Cardiac muscle cell (in vitro differentiated cells and primary cell): ENCODE measurements at regions not wholly inside any gene's neighbourhood (a gene's known extent, or its start where the extent isn't known, plus 50 kb on each side); places are given as distances from the start of the nearest gene placed in this dataset.

ENCODE experiments used
- DNase-seq, 2 donors: peaks; one replicate each; pipeline versions ENCODE4 v3.0.0 to v3.0.0-alpha.2; 2010 to 2017; ENCODE audit warnings: low read depth in 1 of 2, low spot score in 1 of 2
- H3K27ac ChIP-seq: fragments of 200-600 bp; sonication (generic); 2 replicates; pipeline ENCODE4 v1.5.1; 2016
- H3K27me3 ChIP-seq: fragments of 200-600 bp; sonication (generic); 2 replicates; pipeline ENCODE4 v1.6.0; 2016; ENCODE audit warnings: control low read depth
- H3K36me3 ChIP-seq: fragments of 200-600 bp; sonication (generic); 2 replicates; pipeline ENCODE4 v1.5.1; 2016; ENCODE audit warnings: control low read depth
- H3K4me1 ChIP-seq: fragments of 200-600 bp; sonication (generic); 2 replicates; pipeline ENCODE4 v1.8.1; 2017; ENCODE audit warnings: low read depth, mild to moderate bottlenecking, mixed run types
- H3K4me3 ChIP-seq: fragments of 200-600 bp; sonication (generic); 2 replicates; pipeline ENCODE4 v1.5.1; 2016; ENCODE audit warnings: mild to moderate bottlenecking
- H3K9me3 ChIP-seq: fragments of 200-600 bp; sonication (generic); 2 replicates; pipeline ENCODE4 v1.5.1; 2017; ENCODE audit warnings: low read depth, mild to moderate bottlenecking, control low read depth
- CTCF ChIP-seq: IDR thresholded peaks from 2 replicates; pipeline ENCODE4 v1.5.1; 2012; ENCODE audit warnings: low read depth, mild to moderate bottlenecking, low read length

GRCh38 chr22:44430716-44431115 is 67.3 kb downstream of the RTL6 start:
- no peak overlapping the region for H3K27ac ChIP-seq

GRCh38 chr22:44429941-44430587 is 68.0 kb downstream of the RTL6 start:
- H3K27me3 ChIP-seq: no peaks in the 10 kb centered on the region
- DNase-seq: no peak
- no peak for TF ChIP-seq CTCF
- H3K27ac ChIP-seq: no peak overlapping the region
- no peaks in the 10 kb centered on the region for H3K36me3 ChIP-seq
- no peaks in the 10 kb centered on the region for H3K9me3 ChIP-seq
- H3K4me3 ChIP-seq: no peak overlapping the region
- peaks cover 10% of the 10 kb centered on the region for H3K4me1 ChIP-seq

More at GRCh38 chr22:44430716-44431115, 67.3 kb downstream of the RTL6 start:
- no peak for TF ChIP-seq CTCF
- no peaks in the 10 kb centered on the region for H3K9me3 ChIP-seq
- H3K4me1 ChIP-seq: peaks cover 5% of the 10 kb centered on the region
- no peaks in the 10 kb centered on the region for H3K36me3 ChIP-seq
- DNase-seq: no peak
- H3K27me3 ChIP-seq: no peaks in the 10 kb centered on the region
- no peak overlapping the region for H3K4me3 ChIP-seq

DNA sequence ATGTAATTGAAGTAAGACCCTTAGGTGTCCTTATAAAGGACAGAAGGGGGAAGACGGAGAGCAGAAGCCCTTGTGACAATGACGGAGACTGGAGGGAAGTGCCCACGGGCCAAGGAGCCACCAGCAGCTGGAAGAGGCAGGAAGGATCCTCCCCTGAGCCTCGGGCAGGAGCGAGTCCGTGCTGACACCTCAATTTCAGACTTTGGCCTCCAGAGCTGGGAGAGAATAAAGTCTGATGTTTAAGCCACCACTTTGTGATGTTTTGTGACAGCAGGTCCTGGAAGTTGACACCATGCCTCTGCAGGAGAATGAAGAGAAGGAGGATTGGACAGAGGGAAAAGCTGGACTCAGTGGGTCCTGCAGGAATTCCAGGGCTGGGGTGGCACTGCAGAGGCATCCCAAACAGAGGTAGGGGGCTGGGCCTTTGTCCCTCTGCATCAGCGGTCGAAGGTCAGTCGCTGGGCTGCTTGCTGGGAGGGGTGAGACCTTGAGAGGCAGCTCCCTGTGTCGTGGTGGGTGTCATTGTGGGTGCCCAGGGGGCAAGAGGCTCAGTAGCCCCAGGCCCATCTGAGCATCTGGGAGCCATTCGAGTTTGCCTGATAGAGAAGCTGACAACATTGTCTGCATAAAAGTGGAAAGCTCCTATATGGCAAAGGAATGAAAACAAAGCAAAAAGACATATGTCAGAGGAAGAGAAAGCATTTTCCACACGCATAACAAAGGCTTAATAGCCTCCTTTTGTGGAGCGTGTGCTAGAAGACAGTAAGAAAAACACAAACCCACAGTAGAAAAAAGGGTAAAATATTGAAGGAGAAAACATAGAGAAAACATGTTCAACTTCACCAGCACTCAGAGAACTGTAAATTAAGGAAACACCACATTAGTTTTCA is 68.8 kb downstream of the RTL6 start:
- TF ChIP-seq CTCF: no peak
- Histone ChIP-seq H3K27me3 (no peaks in the 10 kb centered on the region), H3K4me1 (peaks cover 15% of the 10 kb centered on the region), H3K9me3 (no peaks in the 10 kb centered on the region), H3K36me3 (no peaks in the 10 kb centered on the region), H3K4me3 (no peak overlapping the region), H3K27ac (no peak overlapping the region)
- no peak for DNase-seq

DNA sequence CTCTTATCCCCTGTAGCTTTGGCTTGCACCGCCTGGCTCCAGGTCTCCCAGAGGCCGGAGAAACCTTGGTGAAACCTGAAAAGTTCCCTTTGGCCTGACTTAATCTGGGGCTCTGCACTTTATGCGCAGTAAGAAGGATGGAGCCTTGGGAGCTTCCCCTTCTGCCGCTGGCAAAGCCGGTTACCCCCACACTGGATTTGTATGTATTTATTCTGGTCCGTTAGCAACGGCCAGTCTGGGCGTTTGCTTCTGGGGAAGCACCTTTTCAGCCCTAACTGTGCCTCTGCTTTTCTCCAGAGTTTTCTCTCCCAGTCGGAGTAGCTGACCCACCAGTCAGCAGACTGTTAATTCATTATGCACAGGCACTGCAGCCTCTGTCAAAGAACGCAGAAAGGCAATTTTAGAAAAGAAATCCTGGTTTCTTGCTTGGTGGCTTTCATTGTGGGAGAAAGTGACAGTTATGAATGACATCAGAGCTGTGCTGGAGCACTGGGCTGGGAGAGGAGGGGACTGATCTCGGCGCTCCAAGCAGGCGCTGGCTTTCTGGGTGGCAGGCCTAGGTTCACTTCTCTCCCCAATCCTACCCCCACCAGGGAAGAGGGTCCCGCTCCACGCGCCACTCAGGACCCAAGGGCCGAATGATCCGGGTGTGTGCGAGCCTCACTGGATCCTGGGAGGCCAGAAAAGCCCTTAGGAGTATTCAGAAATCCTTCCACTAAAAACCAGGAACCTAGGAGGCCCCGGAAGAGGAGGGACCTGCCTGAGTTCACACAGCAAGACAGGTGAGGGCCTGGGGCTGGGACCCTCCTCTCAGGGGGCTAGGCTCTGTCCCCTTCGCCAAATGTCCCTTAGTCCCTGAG is 70.2 kb downstream of the RTL6 start:
- no peaks in the 10 kb centered on the region for H3K36me3 ChIP-seq
- no peak for TF ChIP-seq CTCF
- H3K9me3 ChIP-seq: no peaks in the 10 kb centered on the region
- H3K4me1 ChIP-seq: peaks cover 15% of the 10 kb centered on the region
- no peak for DNase-seq
- no peak overlapping the region for H3K4me3 ChIP-seq
- no peaks in the 10 kb centered on the region for H3K27me3 ChIP-seq
- no peak overlapping the region for H3K27ac ChIP-seq

DNA sequence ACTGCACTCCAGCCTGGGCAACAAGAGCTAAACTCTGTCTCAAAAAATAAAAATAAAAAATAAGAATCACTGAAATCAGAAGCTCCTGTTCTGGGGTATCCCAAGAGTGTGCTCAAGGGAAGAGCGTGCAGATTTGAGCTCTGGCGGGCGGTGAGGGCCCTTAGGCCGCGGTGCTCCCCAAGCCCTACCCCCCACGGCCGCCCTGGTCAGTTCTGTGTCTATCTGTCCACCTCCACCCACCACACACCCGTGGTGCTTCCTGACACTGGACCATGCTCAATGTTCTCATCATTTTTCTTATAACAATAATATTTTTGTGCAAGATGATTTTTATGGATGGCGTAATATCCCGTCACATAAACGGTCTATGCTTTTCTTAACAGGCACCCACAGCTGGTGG is 71.1 kb downstream of the RTL6 start:
- no peak for DNase-seq
- no peak overlapping the region for H3K4me3 ChIP-seq
- H3K27ac ChIP-seq: no peak overlapping the region
- no peak for TF ChIP-seq CTCF
- peaks cover 15% of the 10 kb centered on the region for H3K4me1 ChIP-seq
- no peaks in the 10 kb centered on the region for H3K27me3 ChIP-seq
- H3K36me3 ChIP-seq: no peaks in the 10 kb centered on the region
- H3K9me3 ChIP-seq: no peaks in the 10 kb centered on the region
